GM23338 (cell line): ENCODE measurements at regions not wholly inside any gene's neighbourhood (a gene's known extent, or its start where the extent isn't known, plus 50 kb on each side); places are given as distances from the start of the nearest gene placed in this dataset.

Experiments
- ATAC-seq: fragments of 200-7000 bp; cut with Tn5 transposase; 3 replicates; pipeline ENCODE4 v1.9.1; 2020
- DNase-seq: peaks from one replicate; pipeline ENCODE4 v3.0.0-alpha.2; 2015; ENCODE audit warnings: low spot score
- H2AFZ ChIP-seq: fragments of 200-600 bp; sonication (generic); 2 replicates; pipeline ENCODE4 v1.8.0; 2016; ENCODE audit warnings: antibody characterized with exemption, mild to moderate bottlenecking, moderate library complexity
- H3F3A ChIP-seq: fragments of 200-600 bp; sonication (generic); replicated peaks from 2 replicates; pipeline ENCODE4 v1.8.0; 2017; ENCODE audit warnings: antibody characterized with exemption, mixed run types, low read depth
- H3K27ac ChIP-seq: fragments of 200-600 bp; sonication (generic); 2 replicates; pipeline ENCODE4 v1.6.1; 2016; ENCODE audit warnings: low read depth
- H3K27me3 ChIP-seq: fragments of 200-600 bp; sonication (generic); 2 replicates; pipeline ENCODE4 v1.8.0; 2016; ENCODE audit warnings: mild to moderate bottlenecking, mixed run types, moderate library complexity; ENCODE audit not compliant: insufficient read depth
- H3K36me3 ChIP-seq: fragments of 200-600 bp; sonication (generic); 2 replicates; pipeline ENCODE4 v1.8.0; 2016; ENCODE audit warnings: mild to moderate bottlenecking; ENCODE audit not compliant: insufficient read depth
- H3K4me1 ChIP-seq: fragments of 200-600 bp; sonication (generic); 2 replicates; pipeline ENCODE4 v1.8.0; 2016; ENCODE audit warnings: mild to moderate bottlenecking, moderate library complexity; ENCODE audit not compliant: insufficient read depth
- H3K4me2 ChIP-seq: fragments of 200-600 bp; sonication (generic); 2 replicates; pipeline ENCODE4 v1.7.1; 2017; ENCODE audit warnings: mixed run types
- H3K4me3 ChIP-seq: fragments of 200-600 bp; sonication (generic); 2 replicates; pipeline ENCODE4 v1.6.1; 2016; ENCODE audit warnings: mixed run types
- H3K79me2 ChIP-seq: fragments of 200-600 bp; sonication (generic); replicated peaks from 2 replicates; pipeline ENCODE4 v1.8.0; 2017; ENCODE audit warnings: mild to moderate bottlenecking; ENCODE audit not compliant: insufficient read depth
- H3K9me2 ChIP-seq: fragments of 200-600 bp; sonication (generic); 2 replicates; pipeline ENCODE4 v1.8.0; 2017; ENCODE audit not compliant: insufficient read depth
- H4K20me1 ChIP-seq: fragments of 200-600 bp; sonication (generic); replicated peaks from 2 replicates; pipeline ENCODE4 v1.8.0; 2017; ENCODE audit warnings: mild to moderate bottlenecking; ENCODE audit not compliant: insufficient read depth
- H3K27ac Mint-ChIP-seq: 2 replicates; pipeline ENCODE4 v1.8.0; 2020; ENCODE audit warnings: inconsistent platforms, mild to moderate bottlenecking, moderate library complexity, mixed read lengths
- H3K27me3 Mint-ChIP-seq: 3 replicates; pipeline ENCODE4 v1.8.0; 2022; ENCODE audit warnings: low read depth, mild to moderate bottlenecking, moderate library complexity, mixed read lengths, inconsistent platforms; ENCODE audit not compliant: insufficient read depth, poor library complexity
- H3K36me3 Mint-ChIP-seq: 3 replicates; pipeline ENCODE4 v1.8.0; 2021; ENCODE audit warnings: low read depth, mild to moderate bottlenecking, inconsistent platforms, moderate library complexity, mixed read lengths
- H3K4me1 Mint-ChIP-seq: 3 replicates; pipeline ENCODE4 v1.8.0; 2020; ENCODE audit warnings: mild to moderate bottlenecking, inconsistent platforms, mixed read lengths
- H3K4me3 Mint-ChIP-seq: 3 replicates; pipeline ENCODE4 v1.8.0; 2021; ENCODE audit warnings: moderate library complexity, mild to moderate bottlenecking, inconsistent platforms, mixed read lengths
- H3K9me3 Mint-ChIP-seq: 3 replicates; pipeline ENCODE4 v1.8.0; 2020; ENCODE audit warnings: moderate library complexity, mild to moderate bottlenecking, inconsistent platforms, mixed read lengths
- CREB1 ChIP-seq: fragments of 250-450 bp; sonication (Bioruptor Pico); IDR thresholded peaks from 2 replicates; pipeline ENCODE4 v1.5.0; 2020; ENCODE audit warnings: low read depth, mild to moderate bottlenecking, moderate library complexity
- EZH2 ChIP-seq: fragments of 200-600 bp; sonication (generic); IDR thresholded peaks from one replicate; pipeline ENCODE4 v1.8.0; 2017; ENCODE audit warnings: antibody characterized with exemption, mild to moderate bottlenecking, low read depth; ENCODE audit not compliant: unreplicated experiment
- EZH2phosphoT487 ChIP-seq: fragments of 200-600 bp; sonication (generic); IDR thresholded peaks from one replicate; pipeline ENCODE4 v1.8.1; 2018; ENCODE audit warnings: antibody characterized with exemption; ENCODE audit not compliant: unreplicated experiment
- STAT1 ChIP-seq: IDR thresholded peaks from one replicate; pipeline ENCODE4 v1.6.1; 2016; ENCODE audit warnings: antibody characterized with exemption; ENCODE audit not compliant: unreplicated experiment
- ZNF114 ChIP-seq: fragments of 250-450 bp; sonication (Bioruptor Pico); IDR thresholded peaks from 2 replicates; pipeline ENCODE4 v1.5.0; 2020; ENCODE audit warnings: mild to moderate bottlenecking, moderate library complexity
- ZNF331 ChIP-seq: fragments of 250-450 bp; sonication (Bioruptor Pico); IDR thresholded peaks from 2 replicates; pipeline ENCODE4 v1.5.0; 2020; ENCODE audit warnings: low read depth, mild to moderate bottlenecking, moderate library complexity
- TF ChIP-seq, protein P1 (sequence below): fragments of 250-450 bp; sonication (Bioruptor Pico); IDR thresholded peaks from 2 replicates; pipeline ENCODE4 v1.5.0; 2020; ENCODE audit warnings: mild to moderate bottlenecking, moderate library complexity

DNA sequence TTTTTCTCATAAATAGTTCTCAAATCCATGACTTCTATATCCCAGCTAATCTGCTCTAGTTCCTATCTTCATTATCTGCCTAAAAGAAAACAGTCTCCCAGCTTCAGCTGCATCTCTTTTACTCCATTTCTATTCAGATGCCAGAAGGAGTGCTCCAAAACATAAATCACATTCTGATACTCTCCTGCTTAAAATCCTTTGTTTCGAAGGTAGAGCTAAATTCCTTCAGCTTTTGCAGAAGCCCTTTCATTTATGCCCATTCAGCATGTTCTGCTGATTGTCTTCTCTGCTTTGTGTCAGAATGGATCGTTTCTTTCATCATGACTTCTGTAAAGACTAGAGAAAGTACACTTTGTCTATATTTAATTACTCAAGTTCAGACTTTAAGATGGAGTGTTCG lies 440.1 kb upstream of the SMIM31 start (continued):
- TF ChIP-seq, protein P1, sequence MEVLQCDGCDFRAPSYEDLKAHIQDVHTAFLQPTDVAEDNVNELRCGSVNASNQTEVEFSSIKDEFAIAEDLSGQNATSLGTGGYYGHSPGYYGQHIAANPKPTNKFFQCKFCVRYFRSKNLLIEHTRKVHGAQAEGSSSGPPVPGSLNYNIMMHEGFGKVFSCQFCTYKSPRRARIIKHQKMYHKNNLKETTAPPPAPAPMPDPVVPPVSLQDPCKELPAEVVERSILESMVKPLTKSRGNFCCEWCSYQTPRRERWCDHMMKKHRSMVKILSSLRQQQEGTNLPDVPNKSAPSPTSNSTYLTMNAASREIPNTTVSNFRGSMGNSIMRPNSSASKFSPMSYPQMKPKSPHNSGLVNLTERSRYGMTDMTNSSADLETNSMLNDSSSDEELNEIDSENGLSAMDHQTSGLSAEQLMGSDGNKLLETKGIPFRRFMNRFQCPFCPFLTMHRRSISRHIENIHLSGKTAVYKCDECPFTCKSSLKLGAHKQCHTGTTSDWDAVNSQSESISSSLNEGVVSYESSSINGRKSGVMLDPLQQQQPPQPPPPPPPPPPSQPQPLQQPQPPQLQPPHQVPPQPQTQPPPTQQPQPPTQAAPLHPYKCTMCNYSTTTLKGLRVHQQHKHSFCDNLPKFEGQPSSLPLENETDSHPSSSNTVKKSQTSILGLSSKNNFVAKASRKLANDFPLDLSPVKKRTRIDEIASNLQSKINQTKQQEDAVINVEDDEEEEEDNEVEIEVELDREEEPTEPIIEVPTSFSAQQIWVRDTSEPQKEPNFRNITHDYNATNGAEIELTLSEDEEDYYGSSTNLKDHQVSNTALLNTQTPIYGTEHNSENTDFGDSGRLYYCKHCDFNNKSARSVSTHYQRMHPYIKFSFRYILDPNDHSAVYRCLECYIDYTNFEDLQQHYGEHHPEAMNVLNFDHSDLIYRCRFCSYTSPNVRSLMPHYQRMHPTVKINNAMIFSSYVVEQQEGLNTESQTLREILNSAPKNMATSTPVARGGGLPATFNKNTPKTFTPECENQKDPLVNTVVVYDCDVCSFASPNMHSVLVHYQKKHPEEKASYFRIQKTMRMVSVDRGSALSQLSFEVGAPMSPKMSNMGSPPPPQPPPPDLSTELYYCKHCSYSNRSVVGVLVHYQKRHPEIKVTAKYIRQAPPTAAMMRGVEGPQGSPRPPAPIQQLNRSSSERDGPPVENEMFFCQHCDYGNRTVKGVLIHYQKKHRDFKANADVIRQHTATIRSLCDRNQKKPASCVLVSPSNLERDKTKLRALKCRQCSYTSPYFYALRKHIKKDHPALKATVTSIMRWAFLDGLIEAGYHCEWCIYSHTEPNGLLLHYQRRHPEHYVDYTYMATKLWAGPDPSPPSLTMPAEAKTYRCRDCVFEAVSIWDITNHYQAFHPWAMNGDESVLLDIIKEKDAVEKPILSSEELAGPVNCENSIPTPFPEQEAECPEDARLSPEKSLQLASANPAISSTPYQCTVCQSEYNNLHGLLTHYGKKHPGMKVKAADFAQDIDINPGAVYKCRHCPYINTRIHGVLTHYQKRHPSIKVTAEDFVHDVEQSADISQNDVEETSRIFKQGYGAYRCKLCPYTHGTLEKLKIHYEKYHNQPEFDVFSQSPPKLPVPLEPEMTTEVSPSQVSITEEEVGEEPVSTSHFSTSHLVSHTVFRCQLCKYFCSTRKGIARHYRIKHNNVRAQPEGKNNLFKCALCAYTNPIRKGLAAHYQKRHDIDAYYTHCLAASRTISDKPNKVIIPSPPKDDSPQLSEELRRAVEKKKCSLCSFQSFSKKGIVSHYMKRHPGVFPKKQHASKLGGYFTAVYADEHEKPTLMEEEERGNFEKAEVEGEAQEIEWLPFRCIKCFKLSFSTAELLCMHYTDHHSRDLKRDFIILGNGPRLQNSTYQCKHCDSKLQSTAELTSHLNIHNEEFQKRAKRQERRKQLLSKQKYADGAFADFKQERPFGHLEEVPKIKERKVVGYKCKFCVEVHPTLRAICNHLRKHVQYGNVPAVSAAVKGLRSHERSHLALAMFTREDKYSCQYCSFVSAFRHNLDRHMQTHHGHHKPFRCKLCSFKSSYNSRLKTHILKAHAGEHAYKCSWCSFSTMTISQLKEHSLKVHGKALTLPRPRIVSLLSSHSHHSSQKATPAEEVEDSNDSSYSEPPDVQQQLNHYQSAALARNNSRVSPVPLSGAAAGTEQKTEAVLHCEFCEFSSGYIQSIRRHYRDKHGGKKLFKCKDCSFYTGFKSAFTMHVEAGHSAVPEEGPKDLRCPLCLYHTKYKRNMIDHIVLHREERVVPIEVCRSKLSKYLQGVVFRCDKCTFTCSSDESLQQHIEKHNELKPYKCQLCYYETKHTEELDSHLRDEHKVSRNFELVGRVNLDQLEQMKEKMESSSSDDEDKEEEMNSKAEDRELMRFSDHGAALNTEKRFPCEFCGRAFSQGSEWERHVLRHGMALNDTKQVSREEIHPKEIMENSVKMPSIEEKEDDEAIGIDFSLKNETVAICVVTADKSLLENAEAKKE (CRISPR knock-in tag) = no peak
- no peak for TF ChIP-seq STAT1
- no peak for TF ChIP-seq EZH2
- TF ChIP-seq ZNF114 (CRISPR knock-in tag) = no peak
- no peak for TF ChIP-seq CREB1
- TF ChIP-seq ZNF331 (CRISPR knock-in tag) = no peak

DNA sequence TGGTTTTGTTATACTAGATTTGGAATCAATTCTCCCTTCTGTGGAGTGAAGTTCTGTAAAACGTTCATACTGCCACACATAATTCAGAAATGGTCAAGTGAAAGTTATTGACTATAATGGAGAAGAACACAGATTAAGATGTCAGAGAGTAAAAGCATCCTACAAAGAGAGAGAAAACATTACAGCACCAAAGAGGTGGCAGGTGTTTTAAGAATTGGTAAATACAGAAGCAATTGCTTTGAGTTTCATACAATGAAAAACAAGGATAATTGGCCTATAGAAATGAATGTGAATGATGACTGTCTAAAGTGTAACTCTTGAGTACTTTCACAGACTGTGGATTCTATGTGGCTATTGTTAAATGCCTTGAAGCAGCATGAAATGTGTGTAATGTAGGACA lies 435.6 kb upstream of the SMIM31 start:
- DNase-seq (no peak), ATAC-seq (no peak)
- Mint-ChIP-seq H3K4me1 (peaks cover 17% of the 10 kb centered on the region), H3K4me3 (no peak overlapping the region), H3K27ac (no peak overlapping the region), H3K9me3 (no peaks in the 10 kb centered on the region), H3K27me3 (no peaks in the 10 kb centered on the region), H3K36me3 (no peaks in the 10 kb centered on the region)
- Histone ChIP-seq H3F3A (no peaks in the 10 kb centered on the region), H3K4me2 (no peak overlapping the region), H2AFZ (no peak overlapping the region), H3K9me2 (no peaks in the 10 kb centered on the region; the same call in 1 of the 2 replicates), H3K79me2 (no peaks in the 10 kb centered on the region), H4K20me1 (no peaks in the 10 kb centered on the region), H3K36me3 (no peaks in the 10 kb centered on the region), H3K27me3 (no peaks in the 10 kb centered on the region), H3K4me3 (no peak overlapping the region), H3K27ac (no peak overlapping the region), H3K4me1 (peaks cover 21% of the 10 kb centered on the region)
- TF ChIP-seq EZH2phosphoT487 (no peak), EZH2 (no peak)
- TF ChIP-seq, protein P1 (CRISPR knock-in tag) = no peak
